Posterior cingulate gyrus (tissue), 11 donors: ENCODE measurements at regions not wholly inside any gene's neighbourhood (a gene's known extent, or its start where the extent isn't known, plus 50 kb on each side); places are given as distances from the start of the nearest gene placed in this dataset.

Experiments
- DNase-seq, 10 donors: peaks; one replicate each; pipeline versions ENCODE4 v3.0.0 to v3.0.0-alpha.2; 2020 to 2021; ENCODE audit warnings: mixed read lengths in 3 of 10
- intact Hi-C: fragments of 100-400 bp; cut with DNase I; formaldehyde crosslinking; loops from one replicate; pipeline ENCODE4 v1.15.1; 2023

DNA sequence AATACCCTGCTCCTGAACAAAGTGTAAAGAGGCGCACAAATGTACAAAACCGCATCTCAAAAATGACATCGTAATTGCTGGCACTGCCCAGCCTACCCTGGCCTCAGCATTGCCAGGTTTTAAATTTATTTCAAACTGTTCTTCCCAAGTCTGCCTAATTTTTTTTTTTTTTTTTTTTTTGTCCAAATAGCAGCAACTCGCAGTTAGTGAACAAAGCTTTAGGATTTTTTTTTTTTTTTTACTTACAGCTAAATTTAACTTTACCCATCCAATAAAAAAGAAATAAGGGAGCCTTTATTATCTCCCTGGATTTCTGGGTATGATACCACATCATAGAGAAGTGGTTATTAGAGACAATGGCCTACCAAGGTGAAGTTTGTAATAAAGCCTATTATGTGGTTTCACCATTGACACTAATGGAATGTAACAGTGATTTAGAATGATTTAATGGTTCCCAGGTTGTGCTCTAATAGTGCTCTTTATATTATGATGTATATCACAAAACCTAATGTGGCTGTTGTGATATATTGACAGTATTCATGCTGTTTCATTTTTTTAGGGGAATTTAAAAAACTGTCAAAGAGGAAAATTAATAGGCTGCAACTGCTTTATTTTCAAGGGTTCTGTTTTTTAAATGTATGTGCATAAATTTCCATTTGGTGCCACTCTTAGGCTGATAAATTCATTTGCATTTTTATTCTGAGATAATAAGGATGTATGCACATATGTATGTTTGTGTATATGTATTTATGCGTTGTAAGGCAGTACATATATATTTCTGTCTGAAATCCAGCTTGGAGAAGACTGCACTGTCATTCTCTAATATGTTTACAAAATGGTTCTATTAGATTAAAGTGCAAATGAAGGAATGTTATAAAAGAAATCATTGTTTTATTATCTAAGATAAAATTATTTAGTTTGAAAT is 309.0 kb downstream of the TFEC start:
- intact Hi-C loops: no loop called here
- DNase-seq: no peak

DNA sequence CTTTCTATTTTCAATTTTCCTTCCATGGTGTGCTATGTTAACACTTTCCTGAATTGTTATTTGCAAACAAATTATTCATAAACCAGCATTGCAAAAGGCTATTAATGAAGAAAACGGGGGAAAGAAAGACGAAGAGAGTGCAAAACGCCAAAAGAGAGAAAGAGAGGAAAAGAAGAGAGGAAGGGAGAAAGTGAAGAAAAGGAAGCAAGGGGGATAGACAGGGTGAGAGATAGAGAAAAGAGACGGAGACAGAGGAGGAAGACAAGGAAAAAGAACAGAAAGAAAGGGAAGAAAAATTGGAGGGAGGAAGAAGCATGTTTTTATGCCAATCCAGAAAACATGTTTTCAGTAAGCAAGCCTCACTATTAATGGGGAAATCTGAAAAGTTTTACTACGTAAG is 310.6 kb downstream of the TFEC start:
- DNase-seq: no peak
- intact Hi-C loops: no loop called here

DNA sequence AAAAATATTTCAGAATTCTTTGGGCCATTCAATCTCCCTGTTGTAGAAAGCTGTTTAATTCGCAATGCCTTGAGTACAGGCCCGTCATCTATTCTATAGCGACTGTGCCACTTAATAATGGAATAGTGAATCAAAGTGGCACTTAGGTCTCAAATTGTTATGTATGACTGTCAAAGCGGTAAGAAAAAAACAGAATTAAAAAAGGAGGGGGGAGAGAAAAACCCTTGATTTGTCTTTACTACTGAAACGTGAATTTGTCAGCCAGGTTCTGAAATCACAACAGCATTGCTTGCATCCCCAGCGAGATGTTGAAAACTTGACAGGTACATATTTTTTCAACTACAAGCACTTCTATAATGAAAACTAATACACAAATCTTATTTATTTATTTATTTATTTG is 320.9 kb downstream of the TFEC start:
- DNase-seq: no peak
- intact Hi-C loops: no loop called here

DNA sequence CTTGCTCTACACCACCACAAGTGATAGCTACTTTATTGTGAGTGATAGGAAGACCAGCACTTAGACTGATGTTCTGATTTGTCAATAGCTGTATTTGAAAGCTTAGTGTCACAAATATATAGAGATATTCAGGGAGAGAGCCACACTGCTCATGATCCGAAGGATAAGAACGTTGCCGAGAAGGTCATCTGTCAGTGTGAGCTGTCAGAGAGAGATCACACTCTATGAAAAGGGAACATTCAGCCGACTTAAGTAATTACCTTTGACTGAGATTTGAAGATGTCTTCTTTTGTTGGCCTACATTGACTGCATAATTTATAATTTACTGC is 322.6 kb downstream of the TFEC start:
- intact Hi-C loops: no loop called here

DNA sequence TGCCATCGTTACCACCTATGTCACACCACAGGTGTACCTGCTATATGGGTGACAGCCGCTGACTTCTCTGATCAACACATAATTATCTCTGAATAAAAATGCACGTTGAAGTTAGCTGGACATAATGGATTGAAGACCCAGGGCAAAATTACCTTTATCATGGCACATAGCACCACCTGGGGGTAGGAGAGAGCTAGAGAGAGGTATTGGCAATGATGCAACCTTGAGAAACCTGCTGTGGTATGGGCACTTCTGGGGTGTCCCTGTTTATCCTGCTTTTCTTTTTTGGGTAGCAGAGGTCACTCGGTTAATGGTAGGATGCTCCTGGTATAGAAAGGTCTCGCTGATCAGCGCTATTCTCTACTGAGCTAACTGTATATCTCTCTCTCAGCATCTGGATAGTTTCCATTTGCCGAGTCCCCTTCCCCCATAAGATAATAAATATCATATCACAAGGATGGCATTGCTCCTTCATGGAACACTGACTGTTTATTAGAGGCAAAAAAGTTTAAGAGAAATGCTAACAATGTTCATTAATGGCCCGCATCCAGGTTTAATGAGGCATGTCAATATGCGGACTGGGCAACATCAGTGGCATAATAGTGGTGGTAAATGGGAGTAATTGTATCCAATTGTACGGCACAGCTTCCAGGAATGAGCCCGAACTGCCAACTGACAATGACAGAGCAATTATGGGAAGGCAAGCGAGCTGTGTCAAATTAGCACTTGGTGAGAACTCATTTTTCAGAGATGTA is 323.1 kb downstream of the TFEC start:
- intact Hi-C loops: no loop called here

More for the DNA sequence above, 322.6 kb downstream of the TFEC start:
- no peak for DNase-seq

DNA sequence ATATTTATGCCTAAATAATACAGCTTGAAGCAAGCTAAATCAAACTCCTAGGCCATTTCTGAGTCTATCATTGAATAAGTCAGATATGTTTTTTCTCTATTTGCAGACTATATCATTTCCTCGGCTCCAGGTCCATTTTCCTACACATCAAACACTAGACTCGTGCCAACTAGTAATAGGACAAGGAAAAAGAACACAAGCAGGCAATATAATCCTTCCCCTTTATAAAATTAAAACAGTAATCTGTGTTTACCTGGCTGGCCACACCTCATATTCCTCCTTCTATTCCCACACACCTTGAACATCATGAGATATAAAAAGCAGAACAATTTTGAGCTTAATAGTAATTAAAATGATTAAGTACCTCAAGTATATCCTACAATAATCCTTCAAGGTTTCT is 325.7 kb downstream of the TFEC start:
- DNase-seq: no peak
- intact Hi-C loops: no loop called here

More for the DNA sequence above, 323.1 kb downstream of the TFEC start:
- peak in 1 of 10 donors; percentile 9 for DNase-seq

DNA sequence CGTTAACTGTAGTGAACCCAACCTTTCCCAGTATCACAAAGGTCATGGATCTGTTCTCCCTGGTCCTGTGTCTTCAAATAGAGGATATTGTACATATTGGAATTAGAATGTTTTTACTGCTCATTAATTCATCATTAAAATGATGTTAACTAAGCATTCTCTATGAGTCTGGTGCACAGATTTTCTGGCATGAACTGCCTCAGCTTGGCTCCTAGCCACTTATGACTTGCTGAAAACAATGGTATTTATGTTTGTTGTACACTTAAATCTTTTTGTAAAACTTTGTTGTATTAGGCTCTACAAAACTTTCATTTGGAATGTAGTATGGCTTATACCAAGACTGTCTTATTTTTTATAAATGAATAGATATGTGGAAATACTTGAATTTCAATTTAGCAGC is 329.4 kb downstream of the TFEC start:
- intact Hi-C loops: no loop called here
- DNase-seq: no peak

DNA sequence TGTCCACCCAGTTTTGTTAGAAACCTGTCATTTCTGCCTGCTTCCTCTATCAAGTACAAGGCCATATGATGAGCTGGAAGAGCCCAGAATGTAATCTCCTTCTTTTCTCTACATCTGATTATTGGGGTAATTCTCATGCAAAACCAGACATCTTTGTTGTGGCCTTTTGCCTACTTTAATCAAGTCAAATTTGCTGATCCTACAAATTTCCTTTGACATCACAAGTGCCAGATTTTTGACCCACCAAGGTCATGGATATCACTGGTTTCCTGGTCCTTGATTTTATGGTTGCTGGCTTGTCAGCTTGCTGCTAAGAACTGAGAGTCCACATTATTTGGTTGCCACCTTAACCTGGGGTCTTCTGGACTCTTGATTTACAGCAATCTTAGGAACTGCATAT is 336.1 kb downstream of the TFEC start:
- intact Hi-C loops: no loop called here
- DNase-seq: no peak

DNA sequence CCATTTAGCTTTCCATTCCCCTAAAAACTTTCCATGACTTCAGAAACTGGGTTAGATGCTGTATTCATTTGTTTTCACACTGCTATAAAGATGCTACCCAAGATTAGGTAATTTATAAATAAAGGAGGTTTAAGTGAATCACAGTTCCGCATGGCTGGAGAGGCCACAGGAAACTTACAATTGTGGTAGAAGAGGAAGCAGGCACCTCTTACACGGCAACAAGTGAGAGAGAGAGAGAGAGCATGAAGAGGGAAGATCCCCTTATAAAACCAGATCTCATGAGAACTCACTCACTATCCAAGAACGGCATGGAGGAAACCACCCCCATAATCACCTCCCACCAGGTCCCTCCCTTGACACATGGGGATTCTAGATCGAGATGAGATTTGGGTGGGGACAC is 336.8 kb downstream of the TFEC start:
- intact Hi-C loops: no loop called here
- DNase-seq: no peak

DNA sequence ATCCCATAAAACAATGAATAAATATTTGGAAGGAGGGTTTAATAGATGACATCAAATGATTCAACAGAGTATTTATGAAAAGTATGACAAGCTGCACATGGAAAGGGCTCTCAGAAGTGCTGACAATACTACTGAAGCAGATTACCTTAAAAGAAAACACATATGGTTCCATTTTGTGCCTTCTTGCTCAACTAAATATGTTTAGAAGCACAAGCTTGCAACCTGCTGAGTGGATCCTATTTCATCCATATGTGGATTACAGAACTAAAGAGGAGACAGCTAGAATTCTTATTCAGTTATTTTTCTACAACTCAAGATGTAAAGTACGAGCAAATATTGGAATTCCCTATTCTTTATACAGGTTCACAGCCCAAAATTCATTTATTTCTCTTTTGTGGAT is 340.6 kb downstream of the TFEC start:
- intact Hi-C loops: no loop called here
- no peak for DNase-seq

DNA sequence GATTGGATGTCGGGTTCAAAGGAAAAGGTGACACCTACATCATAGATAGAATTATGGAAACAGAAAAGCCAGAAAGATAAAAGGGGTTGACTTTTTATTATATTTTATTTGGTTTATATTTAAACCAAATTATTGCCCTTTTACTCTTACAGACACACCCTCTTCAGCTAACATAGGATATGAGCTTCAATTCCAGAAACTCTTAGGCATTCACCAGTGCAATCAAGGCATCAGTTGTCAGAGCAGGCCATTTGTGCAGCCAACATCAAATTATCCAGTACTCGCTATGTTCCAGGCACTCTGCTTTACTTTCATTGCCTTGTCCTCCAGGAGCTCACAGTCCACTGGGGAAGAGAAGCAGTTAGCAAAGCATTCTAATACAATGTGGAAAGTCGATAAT is 347.5 kb downstream of the TFEC start:
- no peak for DNase-seq
- intact Hi-C loops: no loop called here

DNA sequence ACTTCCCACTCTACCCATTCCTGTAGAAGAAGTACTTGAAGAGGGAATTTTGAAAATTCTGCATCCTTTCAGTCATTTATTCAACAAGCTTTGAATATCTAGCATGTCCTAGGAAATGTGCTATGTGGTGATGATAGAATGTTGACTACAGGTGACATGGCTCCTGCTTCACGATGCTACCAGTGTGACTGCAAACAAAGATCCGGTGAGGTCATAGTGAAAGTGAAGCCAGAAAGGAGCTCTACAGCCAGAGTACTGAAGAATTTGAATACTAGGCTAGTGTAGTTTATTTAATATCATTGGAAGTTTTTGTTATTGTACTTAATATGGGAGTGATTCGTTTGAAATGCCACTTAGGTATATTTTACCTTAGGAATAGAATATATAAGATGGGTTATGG is 348.1 kb downstream of the TFEC start:
- intact Hi-C loops: no loop called here
- DNase-seq: no peak

DNA sequence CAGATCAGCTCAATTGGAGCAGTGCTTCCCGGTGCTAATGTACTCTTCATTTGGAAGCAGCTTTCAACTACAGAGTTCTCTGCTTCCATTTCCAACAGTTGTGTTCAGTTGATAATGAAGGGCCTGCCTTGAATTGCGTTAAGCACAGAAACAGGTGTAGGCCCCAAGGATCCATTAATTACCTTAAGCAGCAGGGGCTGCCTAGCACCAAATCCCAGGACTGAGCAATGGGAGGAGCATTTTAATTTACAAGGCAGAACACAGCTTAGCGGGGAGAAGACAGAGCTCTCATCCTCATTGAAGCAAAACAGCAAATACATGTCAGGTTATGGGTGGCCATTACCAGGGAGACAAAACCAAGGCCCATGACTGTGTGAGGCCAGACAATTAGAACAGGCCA is 349.6 kb downstream of the TFEC start:
- no peak for DNase-seq
- intact Hi-C loops: no loop called here

DNA sequence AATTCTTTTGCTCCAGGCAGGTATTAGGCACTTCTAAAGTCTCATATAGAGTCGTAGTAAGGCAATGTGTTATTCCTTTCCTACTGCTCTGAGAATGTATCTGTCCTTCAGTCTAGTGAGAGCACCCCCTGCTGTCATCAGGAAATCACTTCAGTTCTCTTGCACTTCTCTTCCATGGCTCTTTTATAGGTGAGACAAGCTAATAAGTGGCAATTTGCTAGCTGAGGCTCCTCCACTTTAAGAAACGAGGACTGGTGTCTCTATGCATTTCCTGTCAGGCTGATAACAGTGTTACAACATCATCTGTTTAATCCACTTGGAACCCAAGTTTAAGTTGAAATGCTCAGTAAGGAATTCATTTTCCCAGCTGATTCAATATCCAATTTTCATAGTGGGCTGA is 350.6 kb downstream of the TFEC start:
- DNase-seq: no peak
- intact Hi-C loops: no loop called here

DNA sequence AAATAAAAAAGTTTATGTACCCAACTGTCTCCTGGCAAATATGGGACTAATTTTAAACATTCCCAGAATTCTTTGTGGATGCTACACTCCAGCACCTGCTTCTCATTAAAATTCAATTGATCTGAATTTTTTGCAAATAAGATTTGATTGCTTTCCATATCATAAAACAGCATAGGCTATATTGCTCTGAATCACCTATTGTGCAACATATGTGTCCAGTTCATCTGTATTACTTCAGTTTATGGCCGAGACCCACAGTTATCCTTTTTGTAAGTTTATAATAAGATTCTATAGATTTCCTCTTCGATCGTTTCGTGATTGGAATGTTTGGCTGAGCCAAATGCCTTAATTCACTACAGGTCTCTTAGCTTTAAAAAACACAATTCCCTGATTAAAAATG is 351.1 kb downstream of the TFEC start:
- intact Hi-C loops: no loop called here
- no peak for DNase-seq

DNA sequence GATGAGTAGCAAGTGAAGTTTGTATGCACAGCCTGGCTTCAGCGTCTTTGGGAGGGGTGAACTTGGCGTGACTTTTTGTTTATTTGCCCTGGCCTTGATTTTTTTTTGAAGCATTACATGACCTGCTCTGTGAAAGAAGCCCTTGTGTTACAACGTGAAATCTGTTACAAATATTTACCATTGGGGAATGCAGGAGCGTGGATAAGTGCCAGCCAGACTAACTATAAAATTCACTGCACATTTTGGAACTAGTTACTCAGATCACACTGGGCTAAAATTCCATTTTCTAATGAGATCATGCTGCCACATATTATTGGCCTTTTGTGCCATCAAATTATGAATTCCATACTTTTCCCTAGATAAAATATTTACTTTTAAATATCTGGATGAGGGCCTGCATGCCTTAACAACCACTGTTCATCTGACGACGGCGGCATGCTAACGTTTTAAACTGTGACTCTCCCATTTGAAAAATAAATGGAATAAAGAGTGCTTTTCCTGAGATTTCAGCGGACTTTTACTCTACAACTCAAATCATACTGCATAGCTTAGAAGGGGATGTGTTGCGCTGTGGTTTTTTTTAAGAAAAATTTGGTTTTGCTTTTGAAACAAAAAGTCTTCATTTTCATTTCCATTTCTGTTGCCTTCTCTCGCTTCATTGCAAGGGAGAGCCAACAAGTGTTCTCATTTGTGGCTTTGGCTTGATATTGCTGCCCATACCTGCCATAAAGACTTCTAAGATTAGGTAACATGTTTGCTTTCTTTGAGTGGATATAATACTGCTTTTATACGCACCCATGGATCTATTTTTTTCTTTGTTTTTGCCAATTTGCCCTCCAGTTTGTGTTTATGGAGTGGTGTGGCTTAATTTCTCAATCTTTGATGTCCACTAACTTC is 352.2 kb downstream of the TFEC start:
- DNase-seq: peak in 1 of 10 donors; percentile 43

DNA sequence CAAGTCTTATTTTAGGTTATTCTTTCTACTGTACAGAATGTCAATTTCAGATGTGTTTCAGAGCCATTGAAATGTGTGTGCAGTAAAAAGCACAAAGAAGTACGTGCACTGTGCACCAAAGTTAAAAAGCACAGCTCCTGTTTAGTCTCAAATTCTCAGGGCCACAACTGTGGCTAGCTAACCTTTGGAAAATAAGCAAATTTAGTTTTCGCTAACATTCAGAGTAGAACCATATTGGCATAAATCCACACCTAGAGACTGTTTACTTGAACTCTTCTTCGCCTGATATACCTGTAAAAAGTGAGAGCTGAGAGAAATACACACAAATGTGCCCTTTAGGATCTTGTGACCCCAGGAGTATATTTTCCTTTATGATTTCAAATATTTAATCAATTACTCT is 353.9 kb downstream of the TFEC start:
- DNase-seq: no peak
- intact Hi-C loops: no loop called here

More for the DNA sequence above, 352.2 kb downstream of the TFEC start:
- intact Hi-C loops: no loop called here

DNA sequence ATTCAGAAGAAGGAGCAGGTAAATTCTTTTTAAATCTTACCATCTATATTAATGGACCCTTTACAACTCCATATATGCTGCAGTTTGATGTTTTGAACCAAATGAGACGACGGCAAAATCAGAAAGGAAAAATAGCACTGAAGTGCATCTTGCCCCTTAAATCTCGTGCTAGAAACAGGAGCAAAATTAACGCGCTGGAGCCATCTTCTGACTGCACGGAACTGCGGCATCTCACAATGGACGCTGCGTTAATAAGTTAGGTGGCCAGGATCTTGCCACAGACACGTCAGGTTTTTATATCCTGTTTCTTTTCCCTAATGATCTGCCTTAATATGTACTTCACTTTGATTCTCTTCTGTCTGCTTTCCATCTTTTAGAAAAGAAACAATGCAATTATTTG is 354.5 kb downstream of the TFEC start:
- peak in 5 of 10 donors; percentile 12 to 32 (median 26) for DNase-seq
- intact Hi-C loops: no loop called here

DNA sequence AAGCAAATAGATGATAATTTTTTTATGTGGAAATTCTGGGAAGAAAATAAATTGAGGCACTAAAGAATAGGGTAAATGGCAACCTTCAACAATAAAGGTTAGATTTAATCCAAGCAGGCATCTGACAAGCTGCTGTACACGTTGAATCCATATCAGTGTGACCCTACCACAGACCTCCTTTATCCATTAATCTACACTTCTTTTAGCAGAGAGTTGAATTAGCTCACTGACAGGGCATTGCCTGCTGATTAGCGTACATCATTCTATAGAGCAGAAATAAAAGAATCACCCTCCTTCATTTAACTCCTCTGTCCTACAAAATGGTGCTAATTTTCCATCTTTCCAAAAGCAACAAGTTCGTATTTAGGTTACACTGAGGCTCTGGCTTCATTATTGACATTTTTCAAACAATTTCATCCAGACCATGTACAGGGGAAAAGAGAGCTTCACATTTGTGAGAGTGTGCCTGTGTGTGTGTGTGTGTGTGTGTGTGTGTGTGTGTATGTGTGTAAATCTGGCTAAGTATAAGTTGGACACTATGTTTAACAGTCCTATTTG is 356.0 kb downstream of the TFEC start:
- intact Hi-C loops: no loop called here
- no peak for DNase-seq

DNA sequence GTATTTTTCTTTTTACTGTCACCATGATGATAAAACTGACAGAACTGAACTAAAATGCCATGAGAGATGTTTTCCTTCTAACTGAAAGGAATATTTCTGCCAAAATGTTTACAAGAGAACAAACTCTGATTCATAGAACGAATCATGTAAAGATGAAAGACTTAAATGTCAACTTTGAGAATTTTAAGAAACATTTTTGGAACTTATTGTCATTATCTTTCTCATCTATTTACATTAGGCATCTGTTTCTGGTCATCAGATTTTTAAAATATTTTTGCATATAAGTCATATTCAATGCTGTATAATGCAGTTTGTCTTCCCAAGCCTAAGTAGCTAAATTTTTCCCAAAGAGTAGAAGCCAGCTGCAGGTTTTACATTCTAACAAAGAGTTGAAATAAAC is 358.5 kb downstream of the TFEC start:
- DNase-seq: no peak
- intact Hi-C loops: no loop called here

DNA sequence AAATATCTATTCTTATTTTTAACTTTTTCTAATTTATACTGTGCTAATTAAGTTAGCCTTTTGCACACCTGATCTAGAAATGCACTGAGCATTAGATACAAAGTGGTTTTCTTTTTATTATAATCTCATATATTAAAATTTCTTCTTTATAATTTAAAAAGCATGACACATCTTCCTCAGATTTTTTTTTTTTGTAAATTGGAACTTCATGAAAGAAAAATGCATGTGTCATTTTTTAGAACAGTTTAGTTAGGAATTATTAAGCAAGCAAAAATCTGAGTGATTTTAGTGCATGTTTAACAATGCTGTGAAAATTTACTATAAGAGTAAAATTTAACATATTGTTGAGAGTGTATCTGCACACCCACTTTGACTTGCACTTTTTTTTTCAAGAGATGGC is 367.9 kb downstream of the TFEC start:
- intact Hi-C loops: no loop called here
- no peak for DNase-seq
